EH (cell line): ENCODE measurements at regions not wholly inside any gene's neighbourhood (a gene's known extent, or its start where the extent isn't known, plus 50 kb on each side); places are given as distances from the start of the nearest gene placed in this dataset.
"Not testable (repeated sequence)": the region's sequence is repeated elsewhere in the genome, so short reads cannot be mapped to it uniquely, and the experiment has no call there.

Experiments used
- DNase-seq: peaks from one replicate; pipeline ENCODE4 v3.0.0-alpha.2; 2015; ENCODE audit warnings: low read depth

- DNase-seq = no peak
Observed at GRCh38 chr5:123294544-123294943, 128.7 kb downstream of the CEP120 start.

GRCh38 chr5:123289210-123289609 lies 134.0 kb downstream of the CEP120 start:
- DNase-seq = no peak

GRCh38 chr5:123287881-123288280 lies 135.3 kb downstream of the CEP120 start:
- no peak for DNase-seq

GRCh38 chr5:123286891-123287290 lies 136.3 kb downstream of the CEP120 start:
- DNase-seq = no peak

GRCh38 chr5:123285122-123286023 lies 137.8 kb downstream of the CEP120 start:
- DNase-seq = peak; percentile 21

DNA sequence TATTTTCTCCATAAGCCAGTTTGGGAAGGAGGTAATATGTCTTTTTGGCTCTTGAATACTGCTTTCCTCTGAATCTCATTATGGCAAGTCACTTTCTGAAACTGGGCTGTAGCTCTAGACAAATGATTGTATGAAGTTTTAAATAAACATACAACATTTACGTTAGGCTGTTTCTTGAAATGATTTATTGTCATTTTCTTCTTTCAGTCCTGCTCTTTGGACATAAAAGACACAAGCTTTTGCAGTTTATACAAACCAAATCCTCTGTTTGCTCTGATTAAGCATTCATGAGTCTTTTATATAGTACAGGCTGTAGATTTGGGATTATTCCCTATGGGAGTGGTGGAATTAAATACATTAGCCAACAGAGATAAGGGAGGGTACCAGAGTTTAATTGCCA lies 139.7 kb downstream of the CEP120 start:
- no peak for DNase-seq

GRCh38 chr5:123283031-123283430 lies 140.2 kb downstream of the CEP120 start:
- peak; percentile 9 for DNase-seq

DNA sequence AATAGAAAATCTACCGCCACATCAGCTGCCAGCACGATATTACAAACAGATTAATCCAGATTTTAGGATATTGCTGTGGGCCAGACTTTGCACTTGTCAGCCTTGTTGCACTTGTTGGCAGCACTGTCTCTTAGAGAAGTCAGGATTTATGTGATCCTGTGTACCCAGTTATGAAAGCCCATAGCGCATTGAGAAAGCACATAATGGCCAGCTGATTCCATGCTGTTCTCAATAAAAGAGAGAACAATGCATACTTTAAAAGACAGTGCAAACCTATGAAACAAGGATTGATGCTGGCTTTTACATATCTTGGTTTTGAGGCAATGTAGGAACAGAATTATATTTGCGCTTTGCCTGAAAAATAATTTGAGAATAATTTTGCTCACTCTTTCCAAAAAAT lies 140.8 kb downstream of the CEP120 start:
- DNase-seq = no peak

DNA sequence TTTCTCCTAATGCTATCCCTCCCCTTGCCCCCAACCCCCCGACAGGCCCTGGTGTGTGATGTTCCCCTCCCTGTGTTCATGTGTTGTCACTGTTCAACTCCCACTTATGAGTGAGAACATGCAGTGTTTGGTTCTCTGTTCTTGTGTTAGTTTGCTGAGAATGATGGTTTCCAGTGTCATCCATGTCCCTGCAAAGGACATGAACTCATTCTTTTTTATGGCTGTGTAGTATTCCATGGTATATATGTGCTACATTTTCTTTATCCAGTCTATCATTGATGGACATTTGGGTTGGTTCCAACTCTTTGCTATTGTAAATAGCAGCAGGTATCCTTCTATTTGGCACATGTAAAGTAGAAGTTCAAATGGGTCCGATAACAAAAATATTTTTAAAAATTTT lies 142.3 kb downstream of the CEP120 start:
- DNase-seq = not testable (repeated sequence)

- no peak for DNase-seq
Observed at GRCh38 chr5:123279136-123279535, 144.1 kb downstream of the CEP120 start.

DNA sequence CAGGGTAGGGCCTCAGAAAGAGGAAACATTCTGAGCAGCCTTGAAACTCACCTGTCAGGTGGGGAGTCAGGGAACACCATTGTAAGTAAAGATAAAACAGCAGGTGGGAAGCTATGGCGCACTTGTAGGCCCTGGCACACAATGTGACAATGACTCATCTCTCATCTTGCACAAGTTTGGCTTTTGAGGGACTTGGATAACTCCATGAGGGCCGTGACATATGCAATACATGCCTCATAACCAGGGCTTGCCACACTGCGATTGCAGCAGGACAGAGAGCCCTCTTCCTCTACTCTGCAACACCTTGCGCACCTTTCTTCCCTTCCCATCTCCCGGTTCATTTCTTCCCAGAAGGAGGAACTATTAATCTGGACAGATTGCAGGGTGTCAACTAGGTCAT lies 144.9 kb downstream of the CEP120 start:
- no peak for DNase-seq

- no peak for DNase-seq
Observed at GRCh38 chr5:123273984-123274383, 149.2 kb downstream of the CEP120 start.

- DNase-seq = no peak
Observed at GRCh38 chr5:123273095-123273494, 150.1 kb downstream of the CEP120 start.

DNA sequence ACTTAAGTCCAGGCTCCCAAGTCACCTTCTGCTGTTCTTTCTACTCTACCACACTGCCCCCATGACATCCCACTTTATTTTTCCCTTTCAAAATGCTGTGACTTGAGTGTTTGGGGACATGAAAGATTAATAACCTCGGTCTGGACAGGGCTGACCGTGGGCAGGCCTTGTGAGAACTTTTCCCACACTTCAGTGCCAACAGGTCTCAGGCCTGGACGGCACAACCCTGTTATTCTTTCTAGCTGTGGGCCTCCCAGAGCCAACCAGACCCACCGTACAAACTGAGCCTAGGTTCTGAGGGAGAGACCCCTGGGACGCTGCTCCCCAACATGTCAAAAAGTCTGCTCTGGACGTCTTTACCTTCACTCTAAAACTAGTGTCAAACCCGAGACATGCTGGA lies 153.4 kb downstream of the CEP120 start:
- no peak for DNase-seq

DNA sequence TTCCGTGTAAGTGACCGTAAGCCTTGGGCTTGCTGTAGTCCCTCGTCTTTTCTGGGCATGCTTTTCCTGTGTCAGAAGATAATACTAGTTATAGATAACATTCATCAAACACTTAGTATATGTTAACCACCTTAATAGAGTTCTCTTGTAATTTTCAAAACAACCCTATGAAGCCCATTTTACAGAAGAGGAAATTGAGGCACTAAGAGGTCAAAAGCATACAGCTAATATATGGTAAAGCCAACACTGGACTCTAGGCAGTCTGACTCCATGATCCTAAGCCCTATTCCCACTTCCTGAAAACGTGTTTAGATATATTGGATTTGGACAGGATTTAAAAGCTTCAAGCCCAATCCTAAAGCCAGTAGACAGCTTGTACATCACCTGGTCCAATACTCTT lies 153.8 kb downstream of the CEP120 start:
- DNase-seq = no peak

GRCh38 chr5:123266365-123266764 lies 156.8 kb downstream of the CEP120 start:
- DNase-seq = no peak

DNA sequence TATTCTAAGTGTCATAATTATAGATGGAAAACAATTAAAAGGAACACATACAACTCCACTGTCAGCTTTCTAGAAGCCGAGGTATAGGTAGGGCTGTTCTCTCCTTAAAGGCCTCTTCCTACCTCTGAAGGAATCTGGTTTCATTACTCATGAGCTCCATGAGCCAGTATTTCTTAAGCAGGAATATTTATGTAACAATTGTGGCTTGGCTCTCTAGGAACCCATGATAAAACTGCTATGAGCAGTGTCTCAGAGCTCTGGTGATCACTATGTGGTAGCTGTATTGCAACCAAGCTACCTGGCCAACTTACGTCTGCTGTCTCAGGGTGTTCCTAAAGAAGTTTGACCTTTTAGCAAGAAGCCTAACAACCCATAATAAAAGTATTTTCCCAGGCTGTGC lies 157.7 kb downstream of the CEP120 start:
- DNase-seq = no peak

DNA sequence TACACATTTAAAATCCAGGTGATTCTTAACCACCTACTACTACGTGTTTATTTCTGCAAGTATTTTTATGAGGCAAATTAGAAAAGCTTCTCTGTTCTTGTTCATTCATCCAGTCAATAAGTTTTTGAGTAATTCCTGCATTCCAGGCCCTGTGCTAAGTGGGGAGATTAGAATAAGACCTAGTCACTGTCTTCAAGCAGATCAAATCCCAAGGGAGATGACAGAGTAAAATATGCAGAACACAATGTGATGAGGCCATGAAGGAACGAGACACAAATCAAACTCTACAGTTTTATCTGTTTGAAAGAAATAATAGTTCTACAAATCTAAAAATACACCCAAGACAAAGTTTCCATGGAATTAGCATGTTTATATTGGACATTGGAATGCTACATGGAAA lies 158.8 kb downstream of the CEP120 start:
- no peak for DNase-seq

GRCh38 chr5:123263859-123264258 lies 159.3 kb downstream of the CEP120 start:
- no peak for DNase-seq

- no peak for DNase-seq
Observed at GRCh38 chr5:123262216-123262823, 160.9 kb downstream of the CEP120 start.

DNA sequence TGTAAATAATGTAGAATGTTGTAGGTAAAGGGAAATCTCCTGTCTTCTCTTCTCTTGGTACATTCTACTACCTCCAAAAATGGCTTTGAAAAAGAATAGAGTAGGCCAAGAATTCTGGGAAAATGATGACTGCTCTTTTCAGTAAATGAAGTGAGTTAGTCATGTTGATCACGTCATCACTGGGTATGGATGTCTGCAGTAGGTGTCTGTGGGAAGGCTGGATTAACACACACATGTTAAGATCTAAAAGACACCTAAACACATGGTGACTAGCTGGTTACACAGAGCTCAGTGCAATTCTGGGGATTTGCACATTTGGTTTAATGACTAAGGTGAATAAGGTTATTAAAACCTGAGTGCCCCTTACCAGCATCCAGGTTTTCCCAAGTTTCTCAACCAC lies 161.5 kb downstream of the CEP120 start:
- no peak for DNase-seq

DNA sequence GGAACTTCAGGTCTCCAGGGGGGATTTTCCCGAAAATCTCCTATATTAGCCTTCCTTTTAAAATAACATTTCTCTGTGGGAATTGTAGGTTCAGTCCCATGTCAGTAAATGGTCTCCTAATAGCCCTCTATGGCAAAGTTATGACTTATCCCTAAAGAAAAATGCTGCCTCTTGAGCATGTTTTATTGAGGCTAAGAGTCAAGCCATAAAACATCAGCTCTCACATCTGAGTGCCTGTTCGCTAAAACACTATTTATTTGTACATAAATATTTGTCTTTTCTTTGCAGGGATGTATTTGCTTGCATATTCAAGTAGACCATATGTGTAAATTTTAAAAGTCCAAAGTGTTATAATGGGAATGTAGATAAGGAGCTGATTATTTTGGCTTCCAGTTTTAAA lies 160.4 kb downstream of the PRDM6 start:
- DNase-seq = no peak

- DNase-seq = no peak
Observed at GRCh38 chr5:123245689-123246088, 156.6 kb downstream of the PRDM6 start.

GRCh38 chr5:123244458-123244857 lies 155.4 kb downstream of the PRDM6 start:
- no peak for DNase-seq
